ENCODE measurements at regions not wholly inside any gene's neighbourhood (a gene's known extent, or its start where the extent isn't known, plus 50 kb on each side); places are given as distances from the start of the nearest gene placed in this dataset.

GRCh38 chr11:25727944-25728343 lies 604.0 kb upstream of the ANO3 start:
- no peak for TF ChIP-seq CTCF (IDR thresholded peaks at IDR 0.05)

DNA sequence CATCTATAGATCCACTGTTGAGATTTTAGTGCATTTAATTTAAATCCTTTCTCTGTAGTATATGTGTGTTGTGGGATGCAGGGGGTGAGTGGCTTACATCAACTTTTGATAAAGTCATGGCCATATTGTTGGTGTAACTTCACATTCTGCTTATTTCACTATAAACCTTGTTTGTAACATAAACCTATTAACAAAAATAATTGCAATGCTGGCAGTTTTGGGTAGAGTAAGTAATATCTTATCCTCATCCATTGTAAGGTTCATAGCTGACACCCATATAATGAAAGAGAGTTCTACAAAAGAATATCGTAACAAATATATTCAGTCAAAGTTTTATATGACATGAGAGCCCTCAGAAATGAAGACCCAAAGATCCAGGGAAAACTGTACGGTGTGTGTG lies 601.7 kb upstream of the ANO3 start:
- TF ChIP-seq CTCF (IDR thresholded peaks at IDR 0.05) = no peak

- peak; percentile 51; the same call in 1 of the 2 replicates for TF ChIP-seq CTCF (IDR thresholded peaks at IDR 0.05)
Observed at GRCh38 chr11:25733777-25734176, 598.2 kb upstream of the ANO3 start.

- peak; percentile 74 for TF ChIP-seq CTCF (IDR thresholded peaks at IDR 0.05)
Observed at GRCh38 chr11:25734591-25735211, 597.2 kb upstream of the ANO3 start.

DNA sequence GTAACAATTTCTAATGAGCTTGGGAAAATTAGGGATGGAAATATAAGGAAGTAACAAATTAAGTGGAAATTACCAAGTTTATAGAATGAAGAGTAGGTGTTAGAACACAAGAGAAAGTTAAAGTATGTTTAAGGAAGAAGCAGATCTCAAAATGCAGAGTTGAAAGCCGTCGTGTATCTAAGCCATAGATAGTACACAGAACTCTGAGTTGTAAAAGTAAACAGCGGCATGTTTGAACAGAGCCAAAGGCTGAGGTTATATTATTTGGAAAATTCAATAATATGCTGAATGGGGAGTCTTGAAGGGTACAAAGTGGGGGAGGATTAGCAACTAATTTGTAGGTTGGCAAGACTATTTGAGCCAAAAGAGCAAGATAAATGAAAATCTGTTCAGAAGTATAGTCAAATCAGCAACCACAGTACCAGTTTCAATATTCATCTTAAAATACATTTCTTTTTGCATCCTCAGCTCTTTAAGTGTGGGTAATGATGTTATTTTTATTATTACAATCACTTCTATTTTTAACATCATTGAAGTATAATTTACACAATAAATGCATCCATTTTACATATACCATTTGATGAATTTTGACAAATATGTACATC lies 594.8 kb upstream of the ANO3 start:
- TF ChIP-seq CTCF (IDR thresholded peaks at IDR 0.05) = no peak

DNA sequence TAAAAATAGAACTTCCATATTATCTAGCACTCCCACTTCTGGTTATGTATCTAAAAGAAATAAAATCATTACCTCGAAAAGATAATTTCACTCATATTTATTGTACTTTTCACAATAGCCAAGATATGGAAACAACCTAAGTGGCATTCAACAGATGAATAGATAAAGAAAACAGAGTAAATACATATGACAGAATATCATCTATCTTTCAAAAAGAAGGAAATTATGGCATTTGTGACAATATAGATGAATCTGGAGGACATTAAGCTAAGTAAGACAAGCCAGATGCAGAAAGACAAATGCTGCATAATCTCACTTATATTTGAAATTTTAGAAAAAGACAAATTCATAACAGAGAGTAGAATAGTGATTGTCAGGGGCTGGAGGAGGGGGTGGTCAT lies 590.0 kb upstream of the ANO3 start:
- no peak for TF ChIP-seq CTCF (IDR thresholded peaks at IDR 0.05)

DNA sequence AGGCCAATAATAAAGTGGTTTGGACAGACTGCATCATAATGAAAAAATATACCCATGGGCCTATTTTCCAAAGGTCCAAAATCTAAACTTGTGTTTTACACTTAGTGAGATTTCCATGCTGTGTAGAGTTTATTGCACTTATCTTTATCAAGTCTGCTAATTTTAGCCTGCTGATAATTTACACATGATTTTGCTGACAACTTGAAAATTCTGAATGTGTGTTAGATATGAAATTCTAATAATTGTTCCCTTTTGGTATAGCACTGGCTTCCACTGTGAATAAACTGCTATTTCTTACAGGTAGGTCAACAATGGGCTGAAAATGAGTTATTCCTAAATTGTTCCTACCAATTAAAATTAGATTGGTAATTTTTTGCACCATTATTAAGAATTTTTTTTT lies 589.1 kb upstream of the ANO3 start:
- no peak for TF ChIP-seq CTCF (IDR thresholded peaks at IDR 0.05)

DNA sequence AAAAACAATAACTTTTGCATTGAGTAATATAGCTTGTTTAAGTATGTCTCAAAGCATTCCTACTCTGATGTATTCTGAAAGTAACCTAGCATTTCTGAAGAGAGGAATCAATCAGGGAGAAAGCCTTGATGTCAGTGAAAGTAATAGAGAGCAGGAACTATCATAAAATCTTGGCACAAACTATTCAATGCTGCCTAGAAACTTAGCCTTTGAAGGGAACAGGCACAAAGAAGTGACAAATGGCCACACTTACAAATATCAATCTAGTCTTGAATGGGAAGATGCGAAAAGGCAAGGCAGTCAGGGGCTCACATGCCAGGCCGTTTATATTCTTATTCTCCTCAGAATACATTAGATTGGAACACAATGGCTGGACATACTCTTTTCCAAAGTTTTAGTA lies 576.5 kb upstream of the ANO3 start:
- no peak for TF ChIP-seq CTCF (IDR thresholded peaks at IDR 0.05)
